ENCODE measurements at regions not wholly inside any gene's neighbourhood (a gene's known extent, or its start where the extent isn't known, plus 50 kb on each side); places are given as distances from the start of the nearest gene placed in this dataset.
"Not testable (repeated sequence)": the region's sequence is repeated elsewhere in the genome, so short reads cannot be mapped to it uniquely, and the experiment has no call there.

DNA sequence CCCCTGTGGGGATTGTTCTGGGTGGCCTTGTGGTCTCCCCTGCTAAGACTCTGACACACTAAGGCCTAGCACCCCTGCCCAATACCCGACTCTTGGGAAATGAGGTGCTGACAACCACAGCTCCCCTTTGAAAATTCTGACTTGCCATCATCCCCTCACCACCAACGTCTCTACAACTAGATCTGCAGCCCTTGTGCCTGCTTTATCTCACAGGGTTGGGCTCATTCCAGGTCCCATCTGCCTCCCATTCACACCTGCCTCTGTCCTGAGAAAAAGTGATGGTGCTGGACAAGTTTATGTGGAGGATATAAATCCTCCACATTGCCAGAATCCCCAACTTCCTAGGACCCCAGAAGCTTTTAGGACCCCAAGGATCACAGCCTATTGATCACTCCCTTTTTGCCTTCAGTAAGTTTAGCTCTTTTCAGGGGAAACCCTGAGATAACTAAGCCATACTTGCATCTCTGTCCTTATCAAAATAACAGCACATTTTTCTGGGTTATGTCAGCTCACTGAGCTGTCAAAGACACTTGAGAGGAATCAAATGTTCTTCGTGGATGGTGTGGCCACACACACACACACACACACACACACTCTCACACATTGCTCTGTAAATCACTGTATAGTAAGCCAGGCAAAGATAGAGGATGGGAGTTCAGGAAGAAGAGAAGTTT is 136.8 kb upstream of the CES5A start:
- DNase-seq: no peak

DNA sequence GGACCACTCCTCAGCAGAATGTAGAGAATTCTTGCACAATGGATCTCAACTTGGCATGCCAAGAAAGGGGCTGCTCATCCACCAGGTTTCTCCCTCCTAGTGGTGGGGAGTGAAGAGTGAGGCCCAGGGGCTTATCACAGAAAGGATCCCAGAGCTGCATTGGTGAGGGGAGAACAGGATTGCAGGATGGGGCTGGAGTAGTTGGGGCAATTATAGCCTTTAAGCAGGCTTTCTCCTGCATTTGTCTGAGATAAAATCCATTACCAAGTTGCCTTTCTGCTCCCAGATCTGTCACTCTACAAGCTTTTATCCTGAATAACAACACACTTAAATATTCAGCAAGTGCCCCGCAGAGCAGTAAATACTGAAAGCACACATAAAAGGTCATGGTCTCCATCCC is 130.8 kb upstream of the CES5A start:
- DNase-seq: no peak

GRCh38 chr16:55999683-56000082 is 124.5 kb upstream of the CES5A start:
- no peak for DNase-seq

GRCh38 chr16:55993088-55993487 is 117.9 kb upstream of the CES5A start:
- DNase-seq: no peak

GRCh38 chr16:55992551-55992950 is 117.4 kb upstream of the CES5A start:
- DNase-seq: no peak

- DNase-seq: no peak
Measured at GRCh38 chr16:55991843-55992242, 116.7 kb upstream of the CES5A start.

DNA sequence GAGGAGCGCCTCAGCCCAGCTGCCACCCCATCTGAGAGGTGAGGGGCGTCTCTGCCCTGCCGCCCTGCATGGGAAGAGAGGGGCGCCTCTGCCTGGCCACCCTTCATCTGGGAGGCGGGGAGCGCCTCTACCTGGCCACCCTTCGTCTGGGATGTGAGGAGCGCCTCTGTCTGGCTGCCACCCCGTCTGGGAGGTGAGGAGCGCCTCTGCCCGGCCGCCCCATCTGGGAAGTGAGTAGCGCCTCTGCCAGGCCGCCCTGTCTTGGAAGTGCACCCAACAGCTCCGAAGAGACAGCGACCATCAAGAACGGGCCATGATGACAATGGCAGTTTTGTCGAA is 114.4 kb upstream of the CES5A start:
- DNase-seq: no peak

GRCh38 chr16:55988850-55989568 is 113.8 kb upstream of the CES5A start:
- not testable (repeated sequence) for DNase-seq

DNA sequence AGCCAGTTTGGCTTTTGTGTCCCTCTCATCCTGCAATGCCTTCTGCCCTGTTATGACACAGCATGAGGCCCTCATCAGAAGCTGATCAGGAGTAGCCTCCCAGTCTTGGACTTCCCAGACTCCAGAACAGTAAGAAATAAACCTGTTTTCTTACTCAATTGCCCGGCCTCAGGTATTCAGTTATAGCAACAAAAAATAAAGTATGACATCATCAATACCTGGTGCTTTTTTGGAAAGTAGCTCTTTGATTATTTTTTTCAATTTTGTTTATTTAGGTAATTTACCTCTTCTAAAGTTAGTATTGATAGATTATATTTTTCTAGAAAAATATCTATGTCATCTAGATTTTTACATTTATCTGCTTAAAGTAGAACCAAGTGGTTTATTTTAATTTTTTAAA is 112.8 kb upstream of the CES5A start:
- DNase-seq: no peak

DNA sequence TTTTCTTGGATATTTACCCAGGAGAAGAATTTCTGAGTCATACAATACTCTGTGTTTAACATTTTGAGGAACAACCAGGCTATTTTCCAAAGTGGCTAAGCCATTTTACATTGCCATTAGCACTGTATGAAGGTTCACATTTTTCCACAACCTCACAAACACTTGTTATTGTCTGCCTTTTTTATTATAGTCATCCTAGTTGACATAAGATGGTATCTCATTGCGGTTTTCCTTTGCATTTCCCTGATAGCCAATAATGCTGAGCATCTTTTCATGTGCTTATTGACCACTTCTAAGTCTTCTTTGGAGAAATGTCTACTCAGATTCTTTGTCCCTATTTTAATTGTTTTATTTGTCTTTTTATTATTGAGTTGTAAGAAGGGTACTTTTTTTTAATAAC is 107.4 kb upstream of the CES5A start:
- DNase-seq: no peak

GRCh38 chr16:55981557-55981956 is 106.4 kb upstream of the CES5A start:
- no peak for DNase-seq

GRCh38 chr16:55976815-55977214 is 101.6 kb upstream of the CES5A start:
- no peak for DNase-seq

- DNase-seq: no peak
Measured at GRCh38 chr16:55971447-55971846, 96.3 kb upstream of the CES5A start.

DNA sequence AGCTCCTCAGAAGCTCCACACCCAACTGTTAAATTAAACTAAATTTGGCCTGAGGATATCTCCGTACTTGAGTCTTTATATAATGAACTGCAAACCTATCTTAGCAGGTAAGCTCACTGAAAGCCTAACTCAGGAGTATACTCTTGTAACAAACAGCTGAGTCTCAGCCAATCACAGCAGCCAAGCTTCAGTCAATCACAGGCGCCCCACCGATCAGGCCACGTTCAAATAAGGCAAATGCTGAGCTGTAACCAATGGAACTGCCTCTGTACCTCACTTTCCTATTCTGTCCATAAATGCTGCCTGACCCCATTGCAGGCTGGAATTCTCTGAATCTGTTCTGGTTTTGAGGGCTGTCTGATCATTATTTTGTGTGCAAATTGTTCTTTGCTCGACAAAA is 93.0 kb upstream of the CES5A start:
- no peak for DNase-seq

DNA sequence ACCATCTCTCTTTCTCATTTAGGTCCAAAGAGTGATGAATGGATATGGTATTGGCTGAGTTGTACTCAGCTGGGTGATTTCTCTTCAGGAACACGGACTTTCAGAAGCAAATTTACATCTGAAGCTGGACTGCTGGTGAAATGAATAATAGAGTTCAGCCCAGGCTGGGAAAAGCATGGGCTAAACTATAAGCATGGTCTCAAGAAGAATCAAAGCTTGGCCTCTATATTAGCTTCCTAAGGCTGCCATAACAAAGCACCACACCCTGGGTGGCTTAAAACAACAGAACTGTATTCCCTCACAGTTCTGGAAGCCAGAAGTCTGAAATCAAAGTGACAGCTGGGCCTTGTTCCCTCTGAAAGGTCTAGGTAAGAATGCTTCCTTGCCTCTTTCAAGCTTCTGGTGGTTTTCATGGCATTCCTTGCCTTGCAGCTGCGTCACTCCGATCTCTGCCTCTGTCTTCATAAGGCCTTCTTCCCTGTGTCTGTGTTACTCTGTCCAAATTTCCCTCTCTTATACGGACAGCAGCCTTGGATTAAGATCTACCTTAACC is 89.8 kb upstream of the CES5A start:
- no peak for DNase-seq

DNA sequence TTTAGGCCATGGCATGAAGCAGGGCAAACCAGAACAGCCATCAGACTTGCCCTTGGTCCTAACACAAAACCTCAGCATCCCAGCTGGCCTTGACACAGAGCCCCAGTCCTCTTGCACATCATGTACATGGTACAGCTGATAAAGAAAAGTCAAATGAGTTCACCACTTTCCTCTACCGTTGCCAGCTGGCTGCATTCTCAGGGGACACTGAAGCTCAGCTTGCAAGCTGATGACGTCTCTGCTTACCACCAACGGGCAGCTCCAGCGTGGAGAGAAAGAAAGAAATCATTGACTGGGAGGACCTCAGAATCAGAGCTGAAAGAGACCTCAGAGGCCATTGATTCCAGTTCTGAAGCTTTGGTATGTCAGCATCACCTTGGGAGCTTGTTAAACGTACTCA is 80.7 kb upstream of the CES5A start:
- DNase-seq: no peak

DNA sequence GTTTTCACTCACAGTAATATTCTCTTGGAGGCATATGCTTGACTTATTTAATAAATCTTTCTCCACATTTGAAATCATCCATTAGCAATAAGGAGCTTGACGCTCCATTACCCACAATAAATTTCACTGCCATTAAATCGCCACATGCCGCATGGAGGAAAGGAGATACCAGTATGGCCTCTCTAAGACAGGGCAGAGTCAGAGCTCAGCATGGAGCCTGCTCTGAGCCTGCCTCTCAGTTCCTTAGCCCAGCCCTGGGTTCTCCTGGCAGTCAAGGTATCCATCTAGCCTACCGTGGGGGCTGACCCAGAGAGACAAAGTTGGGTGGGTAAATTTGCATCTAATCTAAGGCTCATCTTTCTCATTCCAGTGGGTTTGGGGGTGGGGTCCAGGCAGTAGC is 80.3 kb upstream of the CES5A start:
- DNase-seq: no peak

GRCh38 chr16:55954906-55955305 is 79.7 kb upstream of the CES5A start:
- DNase-seq: no peak

GRCh38 chr16:55949518-55949917 is 74.3 kb upstream of the CES5A start:
- DNase-seq: no peak

DNA sequence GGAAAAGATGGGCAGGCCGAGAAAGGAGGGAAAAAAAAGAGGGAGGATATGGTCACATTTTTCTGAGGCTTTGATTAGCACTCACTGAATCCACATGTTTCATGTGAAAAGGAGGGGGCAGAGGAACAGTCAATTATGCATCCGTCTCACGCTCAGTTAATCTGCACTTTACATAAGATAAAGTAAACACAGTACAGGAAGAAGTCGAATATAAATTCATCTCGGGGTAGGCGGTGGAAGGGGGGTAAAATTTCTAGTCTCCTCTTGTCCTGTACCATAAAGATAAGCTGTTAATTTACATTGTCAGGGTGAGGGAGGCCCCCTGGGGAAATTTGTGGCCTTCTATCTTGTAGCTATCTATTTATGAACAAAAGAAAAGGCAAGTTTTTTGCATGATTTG is 73.1 kb upstream of the CES5A start:
- no peak for DNase-seq

- DNase-seq: no peak
Measured at GRCh38 chr16:55947366-55947765, 72.2 kb upstream of the CES5A start.

- DNase-seq: peak; percentile 35 to 39
Measured at GRCh38 chr16:55944377-55944802, 69.2 kb upstream of the CES5A start.

GRCh38 chr16:55943267-55943666 is 68.1 kb upstream of the CES5A start:
- no peak for DNase-seq

DNA sequence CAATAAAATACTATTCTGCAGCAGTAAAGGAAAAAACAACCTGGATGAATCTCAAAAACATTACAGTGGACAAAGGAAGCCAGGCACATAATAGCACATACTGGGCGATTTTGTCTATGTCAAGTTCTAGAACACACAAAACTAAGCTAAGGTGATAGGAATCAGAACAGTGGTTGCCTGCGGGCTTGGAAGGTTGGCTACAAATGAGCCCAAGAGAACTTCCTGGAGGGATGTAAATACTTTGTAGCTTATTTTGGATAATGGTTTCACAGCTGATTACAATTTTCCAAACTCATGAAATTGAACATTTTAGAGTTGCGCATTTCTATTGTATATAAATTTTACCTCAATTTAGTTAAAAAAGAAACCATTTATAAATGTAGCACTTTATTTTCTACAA is 67.6 kb upstream of the CES5A start:
- DNase-seq: no peak

GRCh38 chr16:55941552-55941951 is 66.4 kb upstream of the CES5A start:
- DNase-seq: no peak
